ENCODE measurements at regions not wholly inside any gene's neighbourhood (a gene's known extent, or its start where the extent isn't known, plus 50 kb on each side); places are given as distances from the start of the nearest gene placed in this dataset.

GRCh38 chr13:44307844-44308243 lies 65.8 kb upstream of the SERP2 start:
- no peak for TF ChIP-seq SRF (IDR thresholded peaks at IDR 0.05; ENCODE audit: low read depth, low read length)
- no peak for TF ChIP-seq CTBP2 (IDR thresholded peaks at IDR 0.05; ENCODE audit: borderline replicate concordance, insufficient read depth, insufficient read length, low read length)
- no peak for TF ChIP-seq SAP30 (IDR thresholded peaks at IDR 0.05; ENCODE audit: insufficient read depth, insufficient replicate concordance, low read length)
- no peak for TF ChIP-seq POLR2A (IDR thresholded peaks at IDR 0.05; ENCODE audit: control extremely low read depth in 1 of 2, low read depth in 2 of 2, low read length in 2 of 2)
- no peak for TF ChIP-seq MAFK (IDR thresholded peaks at IDR 0.05; ENCODE audit: low read depth, low read length)
- no peak for TF ChIP-seq NANOG (IDR thresholded peaks at IDR 0.05; ENCODE audit: insufficient read depth, low read depth, low read length, poor library complexity, severe bottlenecking)
- TF ChIP-seq, protein P1, sequence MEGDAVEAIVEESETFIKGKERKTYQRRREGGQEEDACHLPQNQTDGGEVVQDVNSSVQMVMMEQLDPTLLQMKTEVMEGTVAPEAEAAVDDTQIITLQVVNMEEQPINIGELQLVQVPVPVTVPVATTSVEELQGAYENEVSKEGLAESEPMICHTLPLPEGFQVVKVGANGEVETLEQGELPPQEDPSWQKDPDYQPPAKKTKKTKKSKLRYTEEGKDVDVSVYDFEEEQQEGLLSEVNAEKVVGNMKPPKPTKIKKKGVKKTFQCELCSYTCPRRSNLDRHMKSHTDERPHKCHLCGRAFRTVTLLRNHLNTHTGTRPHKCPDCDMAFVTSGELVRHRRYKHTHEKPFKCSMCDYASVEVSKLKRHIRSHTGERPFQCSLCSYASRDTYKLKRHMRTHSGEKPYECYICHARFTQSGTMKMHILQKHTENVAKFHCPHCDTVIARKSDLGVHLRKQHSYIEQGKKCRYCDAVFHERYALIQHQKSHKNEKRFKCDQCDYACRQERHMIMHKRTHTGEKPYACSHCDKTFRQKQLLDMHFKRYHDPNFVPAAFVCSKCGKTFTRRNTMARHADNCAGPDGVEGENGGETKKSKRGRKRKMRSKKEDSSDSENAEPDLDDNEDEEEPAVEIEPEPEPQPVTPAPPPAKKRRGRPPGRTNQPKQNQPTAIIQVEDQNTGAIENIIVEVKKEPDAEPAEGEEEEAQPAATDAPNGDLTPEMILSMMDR (IDR thresholded peaks at IDR 0.05; ENCODE audit: control extremely low read depth in 1 of 3, insufficient read depth in 1 of 3, low read depth in 1 of 3, low read length in 3 of 3), result no peak
- H4K8ac ChIP-seq (ENCODE audit: extremely low read depth, insufficient read depth, low read length), result no peak overlapping the region
- no peak overlapping the region for H2BK20ac ChIP-seq (ENCODE audit: low read length)
- 93% methylated on average over 2 of the region's 2 CpGs; no CpG with 5 or more reads in 1 of the 2 experiments for WGBS, 2 experiments (ENCODE audit: extremely low coverage in 1 of 2, insufficient coverage in 1 of 2, insufficient read length in 1 of 2, insufficient replicate concordance in 2 of 2, low coverage in 1 of 2, low lambda C conversion rate in 2 of 2, missing lambda C conversion rate in 1 of 2)
- no peaks in the 10 kb centered on the region for H3K36me3 ChIP-seq (ENCODE audit: control insufficient read depth in 2 of 4, insufficient read depth in 4 of 4, low read length in 3 of 4)
- H3K18ac ChIP-seq (ENCODE audit: extremely low read depth, low read length), result no peak overlapping the region
- H2AFZ ChIP-seq (ENCODE audit: low read length), result no peak overlapping the region
- no peak overlapping the region for H2BK120ac ChIP-seq (replicated peaks; ENCODE audit: low read depth, low read length)
- no peak overlapping the region for H3K4ac ChIP-seq (replicated peaks; ENCODE audit: insufficient read length, low read depth, low read length)
- peaks cover 7% of the 10 kb centered on the region; the same call in 1 of the 2 replicates for H3K23me2 ChIP-seq (ENCODE audit: low read depth, low read length)
- DNase-seq (ENCODE audit: low read depth in 1 of 2, low spot score in 2 of 2) (no peak), FAIRE-seq (no peak)
- ChIA-PET POLR2A (ENCODE audit: partially characterized antibody) (no interaction called here), CTCF (ENCODE audit: partially characterized antibody) (interaction anchor here (0.6 to 1.9 kb wide), 3 partner anchors 15 to 25 kb away, joined by 3 to 5 read pairs (median 4); no protein-coding TSS in a partner anchor)
- H2BK12ac ChIP-seq (ENCODE audit: low read depth, low read length), result no peak overlapping the region
- H3K4me2 ChIP-seq (ENCODE audit: insufficient read depth in 1 of 2, low read depth in 2 of 2, low read length in 2 of 2), result no peak overlapping the region
- H3K27me3 ChIP-seq (replicated peaks in 1 of 4; ENCODE audit: control insufficient read depth in 3 of 4, extremely low read depth in 1 of 4, insufficient read depth in 3 of 4, low read length in 3 of 4), result peaks cover 0 to 28% (median 15%) of the 10 kb centered on the region in 4 experiments; a peak in 6 of 7 replicates
- H4K91ac ChIP-seq (replicated peaks; ENCODE audit: insufficient read length, low read length), result no peak overlapping the region
- no peaks in the 10 kb centered on the region for H3K79me2 ChIP-seq (ENCODE audit: control insufficient read depth in 1 of 2, insufficient read depth in 2 of 2, low read length in 2 of 2)
- no peak overlapping the region for H3K56ac ChIP-seq (replicated peaks; ENCODE audit: insufficient read length, low read depth, low read length)
- no peak overlapping the region for H3K27ac ChIP-seq (ENCODE audit: low read depth, low read length)
- H3K4me1 ChIP-seq (replicated peaks in 1 of 4; ENCODE audit: control insufficient read depth in 3 of 4, insufficient read depth in 4 of 4, low read length in 3 of 4), result peaks cover 6 to 14% (median 12%) of the 10 kb centered on the region in 4 experiments; a peak in 6 of 7 replicates
- H3K79me1 ChIP-seq (ENCODE audit: low read depth, low read length), result no peaks in the 10 kb centered on the region
- H3K14ac ChIP-seq (ENCODE audit: insufficient read length), result no peak overlapping the region
- H3K9ac ChIP-seq (replicated peaks in 1 of 4; ENCODE audit: extremely low read depth in 1 of 4, low read depth in 3 of 4, low read length in 3 of 4), result no peak overlapping the region
- H3K4me3 ChIP-seq (ENCODE audit: extremely low read depth in 1 of 4, insufficient read depth in 2 of 4, low read depth in 3 of 4, low read length in 4 of 4), result no peak overlapping the region
- H2AK5ac ChIP-seq (ENCODE audit: low read depth, low read length), result no peak overlapping the region
- H2BK15ac ChIP-seq (ENCODE audit: low read length), result no peak overlapping the region
- H2BK5ac ChIP-seq (ENCODE audit: low read depth, low read length), result no peak overlapping the region
- H3K23ac ChIP-seq (ENCODE audit: insufficient read length), result no peak overlapping the region
- H4K20me1 ChIP-seq (replicated peaks in 1 of 2; ENCODE audit: control insufficient read depth in 1 of 2, insufficient read depth in 2 of 2, low read length in 2 of 2), result no peaks in the 10 kb centered on the region
- H3K9me3 ChIP-seq (ENCODE audit: insufficient read depth in 2 of 2, low read depth in 1 of 2, low read length in 1 of 2), result no peaks in the 10 kb centered on the region
- H4K5ac ChIP-seq (ENCODE audit: insufficient read length, low read depth, low read length), result no peak overlapping the region
